ENCODE measurements at regions not wholly inside any gene's neighbourhood (a gene's known extent, or its start where the extent isn't known, plus 50 kb on each side); places are given as distances from the start of the nearest gene placed in this dataset.

DNA sequence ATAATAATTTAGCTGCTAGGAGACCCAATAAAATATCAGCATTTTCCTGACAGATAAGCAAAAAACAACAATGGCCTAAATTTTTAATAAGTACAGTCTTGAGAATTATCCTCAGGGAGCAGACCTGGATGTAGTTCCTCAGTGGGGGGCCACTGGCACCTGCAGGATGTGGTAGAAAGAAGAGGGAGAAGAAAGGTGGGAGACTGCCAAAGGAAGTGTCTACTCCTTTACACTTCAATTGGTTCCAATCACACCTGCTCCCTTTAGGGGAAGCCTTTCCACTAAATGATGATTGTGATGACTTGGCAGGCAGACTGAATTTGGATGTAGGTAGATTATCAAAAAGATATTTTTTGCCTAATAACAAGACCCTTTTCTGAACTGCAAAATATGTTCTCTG, 353.0 kb upstream of the SATB1 start:
- no peak for DNase-seq

DNA sequence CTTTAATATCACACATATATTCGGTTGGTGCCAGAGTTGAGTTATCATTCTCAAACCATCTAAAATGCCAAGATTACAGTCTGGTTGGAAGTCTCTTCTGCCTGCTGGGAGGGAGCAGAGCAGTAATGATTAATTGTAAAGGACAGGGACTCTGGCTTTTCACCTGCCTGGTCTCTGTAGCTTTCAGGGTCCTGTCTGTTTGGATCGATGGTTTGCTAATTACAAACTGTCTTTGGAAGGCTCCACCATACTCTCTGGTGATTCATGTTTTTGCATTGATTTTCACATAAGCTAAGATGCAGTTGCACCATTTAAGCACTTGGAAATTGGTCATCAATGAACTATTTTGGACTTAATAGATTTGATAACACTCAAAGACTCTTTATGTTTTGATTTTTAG, 350.4 kb upstream of the SATB1 start:
- no peak for DNase-seq

DNA sequence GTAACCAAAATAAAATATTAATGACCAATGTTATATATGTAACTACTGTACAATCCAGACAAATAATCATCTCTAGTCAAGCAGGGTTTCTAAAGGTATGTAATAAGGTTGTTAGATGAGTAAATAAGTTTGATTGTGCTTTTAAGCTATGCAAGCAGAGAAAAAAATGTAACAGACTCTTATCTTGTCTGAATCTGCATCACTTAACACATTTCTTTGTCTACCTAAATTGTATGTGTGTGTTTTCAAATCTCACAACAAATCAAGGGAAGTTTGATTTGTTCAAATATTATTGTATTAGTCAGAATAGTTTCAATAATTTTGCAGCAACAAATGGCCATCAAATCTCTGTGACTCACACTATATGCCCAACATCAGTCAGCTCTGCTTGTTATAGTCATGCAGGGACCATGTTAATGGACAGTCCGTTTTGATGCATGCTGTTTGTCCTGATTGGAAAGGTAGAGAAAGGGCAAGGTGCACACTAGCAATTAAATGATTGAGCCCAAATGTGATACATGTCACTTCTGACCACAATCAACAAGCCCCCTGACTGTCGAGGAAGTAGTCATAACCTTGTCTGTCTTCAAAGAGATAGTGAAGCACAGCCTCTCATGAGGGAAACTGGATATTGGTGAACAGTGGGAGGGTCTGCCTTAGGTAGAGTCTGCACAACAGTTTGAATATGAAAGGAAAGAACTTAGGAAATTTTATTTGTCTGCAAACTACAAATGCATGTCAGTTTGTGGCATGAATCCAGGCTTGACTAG, 349.4 kb upstream of the SATB1 start:
- DNase-seq: no peak

DNA sequence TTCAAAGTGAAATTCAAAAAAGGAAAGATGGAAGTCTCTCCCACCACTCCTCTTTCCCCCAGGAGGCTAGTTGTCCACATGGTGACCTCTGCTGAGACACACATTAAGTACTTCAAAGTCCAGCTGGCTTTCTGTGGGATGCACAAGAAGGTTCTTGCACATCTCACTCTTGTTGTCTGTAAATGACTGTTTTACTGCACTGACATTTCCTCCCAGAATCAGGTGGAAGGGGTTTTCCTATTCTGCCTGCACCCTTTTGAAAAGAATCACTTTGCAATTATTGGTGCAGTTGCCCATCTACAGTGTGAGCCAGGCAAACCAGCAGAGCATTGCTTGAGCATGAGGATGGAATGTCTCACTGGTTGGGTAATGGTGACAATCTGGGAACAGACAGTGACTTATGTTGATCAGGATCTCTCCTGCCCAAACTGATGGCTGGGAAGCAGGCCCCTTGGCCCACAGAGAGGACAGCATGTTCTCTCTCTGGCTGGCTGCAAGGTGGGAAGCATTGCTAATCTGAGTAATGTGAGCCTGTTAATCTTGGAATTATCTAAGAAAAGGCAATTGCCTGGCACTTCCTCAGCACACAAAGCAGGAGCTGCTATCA, 347.7 kb upstream of the SATB1 start:
- DNase-seq: no peak

DNA sequence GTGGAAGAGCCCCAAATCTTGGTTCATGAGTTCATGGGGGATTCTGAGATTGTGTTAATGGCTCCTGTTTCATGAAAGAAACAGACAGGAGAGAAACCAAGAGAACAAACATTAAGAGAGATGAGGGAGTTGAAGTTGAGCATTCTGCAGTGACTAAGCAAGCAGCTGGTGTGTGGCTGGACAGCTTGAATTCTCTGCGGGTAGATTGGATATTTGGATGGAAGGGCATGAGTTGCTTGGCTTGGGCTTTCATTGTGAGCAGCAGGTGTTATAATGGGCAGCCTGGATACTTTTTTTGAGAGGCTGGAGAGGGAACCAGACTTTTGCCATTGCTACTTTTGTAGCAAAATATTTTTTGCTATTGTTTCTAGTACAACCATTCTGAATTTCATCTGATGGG, 346.8 kb upstream of the SATB1 start:
- DNase-seq: no peak

DNA sequence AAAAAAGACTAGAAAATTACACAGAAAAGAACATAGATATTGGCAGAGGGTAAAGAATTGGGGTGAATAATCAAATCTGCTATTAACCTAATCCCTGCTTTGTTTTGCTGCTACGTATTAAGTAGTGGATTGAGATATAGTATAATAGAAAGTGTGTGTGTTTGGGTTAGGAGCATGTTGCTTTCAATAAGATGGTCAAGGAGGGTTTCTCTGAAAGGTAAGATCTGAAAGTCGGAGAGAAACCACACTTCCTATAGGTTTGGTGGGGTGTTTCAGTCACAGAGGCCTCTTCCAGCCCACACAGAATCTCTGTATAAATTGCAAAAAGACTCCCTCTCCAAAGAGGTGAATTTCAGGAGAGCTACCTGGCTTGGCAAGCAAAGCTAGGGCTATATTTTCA, 345.7 kb upstream of the SATB1 start:
- no peak for DNase-seq

DNA sequence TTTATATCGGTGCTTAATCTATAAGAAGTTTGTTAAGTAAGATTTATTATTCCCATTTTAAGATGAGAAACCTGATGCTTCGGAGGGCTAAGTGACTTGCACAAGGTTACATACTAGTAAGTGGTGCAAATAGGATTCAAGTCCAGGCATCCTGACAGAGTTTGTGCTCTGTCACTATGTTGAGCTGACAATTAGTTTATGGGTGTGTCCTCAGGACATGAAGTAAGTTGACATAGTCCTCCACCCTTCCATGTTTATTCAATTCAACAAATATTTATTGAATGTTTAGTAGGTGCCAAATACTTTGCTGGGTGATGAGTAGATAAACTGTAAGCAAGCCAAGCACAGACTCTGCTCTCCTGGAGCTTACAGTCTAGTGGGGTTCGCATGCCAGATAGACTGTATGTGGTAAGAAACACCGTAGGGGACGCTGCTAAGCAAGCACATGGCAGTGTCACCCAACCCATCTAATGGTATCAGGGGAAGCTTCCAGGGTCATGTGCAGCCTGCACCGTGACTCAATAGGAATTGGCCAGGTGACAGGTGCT, 342.7 kb upstream of the SATB1 start:
- no peak for DNase-seq

DNA sequence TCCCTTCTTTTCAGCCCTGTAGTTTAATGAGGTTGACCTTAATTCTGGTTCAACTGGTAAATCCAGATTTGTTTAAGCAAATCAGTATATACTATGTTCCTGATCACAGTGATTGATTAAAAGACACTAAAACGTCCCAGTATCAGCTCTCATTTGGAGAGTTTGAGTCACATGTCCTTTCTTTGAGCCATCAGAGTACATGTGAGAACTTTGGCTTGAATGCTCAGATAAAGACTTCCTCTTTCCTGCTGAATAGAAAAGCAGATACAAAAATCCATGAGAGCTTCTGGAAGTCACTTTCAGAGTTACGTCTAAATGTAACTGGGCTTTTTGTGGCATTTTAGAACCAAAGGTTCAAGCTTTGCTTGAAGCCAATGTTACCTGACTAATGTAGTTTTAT, 341.8 kb upstream of the SATB1 start:
- DNase-seq: no peak

DNA sequence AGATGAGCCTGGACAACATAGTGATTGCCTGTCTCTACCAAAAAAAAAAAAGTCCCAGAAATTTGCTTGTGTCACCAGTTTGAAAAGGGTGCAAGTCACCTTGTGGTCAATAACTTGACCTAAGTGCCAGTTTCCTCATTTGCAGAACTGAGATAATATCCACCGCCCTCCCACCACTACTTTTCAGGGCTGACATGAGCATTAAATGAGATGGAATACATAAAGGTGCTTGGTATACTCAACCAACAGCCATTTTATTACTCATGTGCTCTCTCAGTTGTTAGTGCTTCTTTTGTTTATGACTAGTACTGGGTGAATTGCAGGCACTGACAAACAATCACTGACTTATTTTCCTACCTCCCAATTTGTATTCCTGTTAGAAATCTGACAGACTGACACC, 340.5 kb upstream of the SATB1 start:
- no peak for DNase-seq

DNA sequence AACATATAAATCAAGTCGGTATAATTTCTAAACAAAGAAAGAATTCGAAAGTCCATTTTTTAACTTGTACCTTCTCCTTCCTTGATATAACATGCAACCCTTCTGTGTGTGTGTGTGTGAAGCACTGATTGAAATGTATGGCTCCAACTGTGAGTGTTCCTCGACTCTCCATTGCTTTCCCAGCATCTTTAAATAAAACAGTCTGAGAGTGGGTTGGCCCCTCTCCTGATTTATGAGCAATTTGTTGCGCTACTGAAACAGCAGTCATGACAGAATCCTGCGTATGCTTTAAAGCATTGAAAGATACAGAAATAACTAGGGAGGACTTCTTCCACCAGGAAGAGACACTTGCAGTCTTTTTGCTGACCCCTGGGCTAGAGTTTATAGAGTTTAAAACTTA, 340.0 kb upstream of the SATB1 start:
- no peak for DNase-seq

DNA sequence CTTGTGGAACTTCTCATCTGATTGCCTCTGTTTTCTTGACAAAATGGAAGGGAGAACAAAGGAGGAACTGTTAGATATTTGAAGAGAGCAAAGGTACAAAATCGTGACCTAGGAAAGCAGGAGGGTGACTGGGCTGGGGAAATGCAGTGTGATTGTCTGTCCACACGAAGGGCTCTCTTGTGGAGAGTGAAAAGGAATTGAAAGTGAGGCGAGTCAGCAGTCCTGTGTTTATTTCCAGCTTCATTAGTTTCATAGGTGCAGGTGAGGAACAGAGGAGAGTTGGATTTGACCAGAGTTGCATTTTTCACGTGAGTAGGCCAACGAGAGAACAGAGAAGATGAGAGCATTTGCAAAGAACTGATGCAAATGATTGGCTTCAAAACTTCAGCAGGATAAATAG, 336.4 kb upstream of the SATB1 start:
- no peak for DNase-seq

DNA sequence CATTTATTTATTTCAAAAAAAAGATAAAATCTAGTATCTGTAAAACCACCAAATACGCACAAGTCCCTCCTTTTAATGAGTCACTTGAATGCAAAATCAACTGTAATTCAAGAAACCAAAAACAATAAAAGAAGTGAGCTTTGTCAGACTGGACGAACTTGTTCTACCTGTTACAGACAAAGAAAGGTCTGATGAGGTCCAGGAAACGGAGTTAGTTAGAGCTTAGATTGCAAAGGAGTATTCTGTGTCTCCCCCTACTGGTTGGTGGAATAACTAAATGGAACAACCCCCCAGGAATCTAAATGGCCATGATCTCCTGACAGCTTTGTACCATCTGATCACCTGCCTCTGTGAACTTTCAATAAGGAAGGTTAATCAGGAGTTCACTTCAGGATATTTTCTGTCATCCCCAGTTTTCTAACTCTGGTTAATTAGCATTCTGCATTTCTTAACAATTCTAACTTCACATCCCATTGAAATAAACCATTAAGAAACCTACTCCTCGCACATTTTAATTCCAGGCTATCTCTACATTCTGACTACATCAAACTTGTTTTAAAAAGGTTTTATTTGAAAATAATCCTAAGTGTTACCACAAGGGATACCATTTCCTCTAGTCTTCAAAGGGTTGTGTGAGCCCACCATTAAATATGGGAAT, 333.0 kb upstream of the SATB1 start:
- DNase-seq: peak in 1 of 51 donors; percentile 0

DNA sequence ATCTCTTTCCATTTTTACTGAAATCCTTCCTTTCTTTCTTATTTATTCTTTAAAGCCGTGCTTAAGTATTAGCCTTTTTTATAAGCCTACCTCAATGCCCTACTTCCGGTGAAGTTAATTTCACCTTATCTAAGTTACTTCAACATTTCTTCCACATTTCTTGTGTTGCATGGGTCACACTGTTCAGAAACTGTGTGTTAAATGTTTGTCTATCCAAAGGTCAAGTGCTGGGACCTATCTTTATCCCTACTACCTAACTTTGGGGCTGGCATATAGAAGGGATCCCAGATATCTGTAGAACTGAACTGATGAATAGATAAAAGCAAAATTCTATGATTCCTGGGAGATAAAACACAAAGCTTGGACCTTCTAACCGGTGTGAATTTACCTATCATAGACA, 332.3 kb upstream of the SATB1 start:
- DNase-seq: no peak

DNA sequence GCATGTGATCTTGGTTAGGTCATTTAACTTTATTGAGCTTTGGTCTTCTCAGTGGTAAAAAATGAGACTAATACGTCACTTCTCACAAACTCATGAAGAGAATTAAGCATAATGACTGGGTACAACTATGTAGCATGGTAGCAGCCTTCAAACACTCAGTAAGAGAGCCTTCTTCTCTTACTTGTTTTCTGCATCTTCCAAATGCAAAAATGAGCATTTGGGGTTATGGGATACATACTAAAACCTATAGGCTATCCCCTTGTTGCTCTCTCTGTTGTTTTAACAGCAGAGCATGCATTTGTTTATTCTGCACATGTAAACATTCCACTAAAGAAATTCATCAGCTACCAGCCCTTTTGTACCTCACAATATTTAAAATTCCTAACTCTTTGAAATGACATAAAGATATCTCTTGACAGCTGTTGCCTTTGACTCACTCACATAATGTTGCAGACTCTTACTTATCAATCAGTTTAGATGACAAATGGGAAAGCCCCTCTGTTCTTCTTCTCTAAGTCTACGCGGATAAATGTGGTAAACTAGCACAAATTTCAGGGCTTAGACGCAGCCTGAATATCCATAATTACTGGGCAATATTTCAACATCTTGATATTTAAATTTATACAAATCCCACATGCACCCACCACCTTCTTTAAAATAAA, 327.3 kb upstream of the SATB1 start:
- DNase-seq: no peak

DNA sequence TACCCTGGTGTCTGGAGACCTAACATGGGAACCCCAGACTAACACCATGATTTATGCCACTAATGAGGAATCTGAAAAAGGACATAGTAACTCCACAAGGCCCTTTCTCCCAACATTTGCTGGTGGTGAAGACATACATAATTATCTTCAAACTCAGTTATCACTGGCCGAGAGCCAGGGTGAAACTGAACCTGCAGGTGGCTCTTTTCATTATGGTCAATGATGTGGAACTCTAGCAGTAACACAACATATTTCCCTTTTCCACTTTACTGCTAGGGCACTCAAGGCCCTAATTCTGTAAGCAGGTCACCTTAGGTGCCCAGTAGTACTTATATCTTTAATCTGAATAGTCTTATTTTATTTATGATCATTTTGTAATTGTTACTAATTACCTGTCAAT, 326.4 kb upstream of the SATB1 start:
- DNase-seq: no peak

DNA sequence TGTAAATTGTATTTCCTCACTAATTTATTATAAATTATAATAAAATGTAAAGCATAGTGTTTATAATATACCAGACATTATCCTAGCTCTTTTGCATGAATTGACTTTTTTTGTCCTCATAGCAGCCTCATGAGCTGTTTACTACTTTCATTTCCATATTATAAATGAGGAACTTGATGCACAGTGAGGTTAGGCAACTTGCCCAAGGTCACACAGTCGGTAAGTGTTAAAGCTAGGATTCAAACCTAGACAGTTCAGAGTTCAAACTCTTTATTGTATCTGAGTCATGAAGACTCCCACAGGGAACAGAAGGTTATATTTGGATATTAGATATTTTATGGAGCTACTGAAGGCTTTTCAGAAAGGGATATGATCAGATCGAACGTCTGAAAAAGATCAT, 322.2 kb upstream of the SATB1 start:
- no peak for DNase-seq

DNA sequence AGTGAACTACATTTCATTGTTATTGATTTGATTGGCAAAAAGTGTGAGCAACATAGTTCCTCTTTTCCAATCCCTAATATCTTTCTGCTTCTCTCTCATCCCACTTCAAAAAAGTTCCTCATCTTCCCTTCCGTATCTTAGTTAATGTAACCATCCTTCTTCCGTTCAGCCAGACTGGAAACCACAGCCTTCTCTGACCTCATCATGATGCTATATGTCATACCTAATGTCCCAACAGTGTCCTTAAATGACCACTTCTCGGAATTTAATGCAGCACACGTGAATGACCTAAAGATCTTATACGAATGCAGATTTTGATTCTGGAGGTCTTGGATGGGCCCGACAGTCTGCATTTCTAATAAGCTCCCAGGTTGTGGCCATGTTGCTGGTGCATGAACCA, 320.3 kb upstream of the SATB1 start:
- DNase-seq: no peak

DNA sequence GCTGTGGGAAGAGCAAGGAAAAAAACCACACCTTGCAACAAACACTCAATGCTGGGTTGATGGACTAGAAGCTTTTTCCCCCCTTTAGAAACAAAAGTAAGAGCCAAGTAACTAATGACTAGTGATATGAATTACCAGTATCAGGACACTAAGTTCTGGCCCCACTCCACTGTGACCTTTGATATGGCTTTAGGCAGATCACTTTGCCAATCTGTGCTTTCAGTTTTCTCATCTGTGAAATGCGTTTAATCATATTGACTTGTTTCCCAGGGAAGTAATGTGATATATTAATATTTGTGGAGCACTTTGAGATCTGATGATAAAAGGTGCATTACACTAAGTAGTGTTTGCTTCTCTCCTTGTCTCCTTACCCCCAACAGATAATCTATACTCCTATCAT, 319.3 kb upstream of the SATB1 start:
- no peak for DNase-seq

DNA sequence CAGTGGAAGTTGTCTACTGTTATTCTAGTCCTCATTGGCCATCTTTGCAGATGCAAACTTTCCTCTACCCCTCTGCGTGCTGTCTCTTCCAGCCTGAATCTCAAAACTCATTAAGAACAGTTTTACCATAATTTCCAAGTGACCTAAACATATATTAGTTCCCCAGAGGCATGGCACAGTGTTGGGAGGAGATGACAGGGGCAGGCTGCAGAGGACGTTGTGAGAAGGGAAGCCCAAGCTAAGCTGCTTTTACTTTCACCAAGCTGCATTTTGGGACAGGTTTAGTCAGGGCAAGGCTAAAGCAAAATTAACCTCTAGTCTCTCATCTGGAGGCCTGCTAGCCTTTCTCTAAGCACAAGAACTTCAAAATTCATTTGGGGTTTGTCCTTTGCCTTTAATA, 318.6 kb upstream of the SATB1 start:
- no peak for DNase-seq

DNA sequence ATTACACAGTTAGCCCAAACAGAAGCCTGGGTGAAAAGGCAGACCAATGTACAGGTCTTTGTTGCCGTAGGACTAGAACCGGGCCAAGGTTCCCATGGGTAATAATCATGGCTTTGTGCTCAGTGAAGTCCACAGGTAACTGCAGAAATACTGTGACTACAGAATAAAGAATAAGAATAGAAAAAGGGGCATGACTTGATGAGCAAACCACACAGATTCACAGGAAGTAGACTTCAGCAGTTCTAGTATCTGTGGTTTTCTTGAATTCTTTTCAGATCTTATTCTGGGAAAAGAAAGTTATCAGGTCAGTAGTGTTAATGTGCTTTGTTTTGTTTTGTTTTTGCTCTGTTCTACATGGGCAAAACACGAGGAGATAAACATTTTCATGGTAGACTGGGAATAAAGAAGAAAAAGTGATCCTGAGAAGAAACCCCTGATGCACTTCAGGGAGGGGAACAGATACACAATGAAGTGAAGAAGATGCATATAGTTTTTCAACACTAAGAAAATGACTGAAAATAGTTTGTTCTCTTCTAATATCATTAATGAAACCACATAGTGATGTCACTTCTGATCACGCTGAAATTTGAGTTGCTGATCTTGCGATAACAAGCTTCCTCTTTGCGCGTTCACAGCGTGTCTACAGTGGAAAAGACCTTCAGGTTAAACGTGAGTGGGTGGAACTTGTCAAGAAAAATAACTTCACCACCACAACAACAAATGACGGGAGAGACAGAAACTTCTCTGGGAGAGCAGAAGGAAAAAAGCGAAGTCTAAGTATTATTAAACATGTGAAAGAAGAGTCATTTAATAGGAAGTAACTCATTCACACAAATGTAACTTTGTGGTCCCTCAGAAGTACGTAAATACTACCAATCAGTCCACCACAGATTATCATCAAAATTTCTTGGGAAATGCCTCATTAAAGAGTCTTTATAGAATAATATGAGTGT, 315.8 kb upstream of the SATB1 start:
- no peak for DNase-seq

DNA sequence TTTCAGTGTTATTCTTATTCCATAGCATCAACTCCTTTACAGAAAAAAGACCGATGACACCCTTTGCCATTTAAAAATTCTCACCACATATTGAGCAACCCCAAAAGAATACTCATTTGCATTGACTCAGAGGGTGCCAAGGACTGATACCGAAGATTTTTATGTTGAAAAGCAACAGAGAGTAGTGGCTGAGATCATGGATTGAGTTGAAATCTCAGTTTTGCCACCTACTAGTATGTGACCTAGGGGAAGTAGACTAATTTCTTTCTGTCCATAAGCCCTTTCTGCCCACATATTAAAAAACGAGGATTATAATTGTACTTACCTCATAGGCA, 313.9 kb upstream of the SATB1 start:
- DNase-seq: no peak

All from hypothalamus (tissue), 51 donors.